ENCODE measurements at regions not wholly inside any gene's neighbourhood (a gene's known extent, or its start where the extent isn't known, plus 50 kb on each side); places are given as distances from the start of the nearest gene placed in this dataset.

DNA sequence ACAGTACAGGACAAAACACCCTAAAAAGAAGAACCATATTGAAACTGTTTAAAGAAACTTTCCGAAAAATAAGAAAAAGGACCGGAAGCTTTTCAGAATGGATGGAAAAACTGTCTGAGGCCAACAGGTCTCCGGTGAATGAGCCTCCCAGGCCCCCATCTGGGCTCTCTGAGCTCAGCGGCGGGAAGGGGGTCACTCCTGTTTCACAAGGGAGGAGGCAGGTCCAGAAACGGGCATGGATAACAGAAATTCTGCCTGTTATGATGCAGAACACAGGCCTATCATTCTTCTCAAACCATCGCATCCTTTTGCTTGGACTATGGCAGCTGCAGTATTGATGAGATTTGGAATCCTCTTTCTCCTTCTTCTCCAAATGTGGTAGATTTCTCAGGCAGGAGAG, 58.9 kb upstream of the SHH start:
- H3K4me3 ChIP-seq (ENCODE audit: low read depth, low read length), result no peak overlapping the region
- DNase-seq (ENCODE audit: low read depth), result no peak
- TF ChIP-seq, protein P1, sequence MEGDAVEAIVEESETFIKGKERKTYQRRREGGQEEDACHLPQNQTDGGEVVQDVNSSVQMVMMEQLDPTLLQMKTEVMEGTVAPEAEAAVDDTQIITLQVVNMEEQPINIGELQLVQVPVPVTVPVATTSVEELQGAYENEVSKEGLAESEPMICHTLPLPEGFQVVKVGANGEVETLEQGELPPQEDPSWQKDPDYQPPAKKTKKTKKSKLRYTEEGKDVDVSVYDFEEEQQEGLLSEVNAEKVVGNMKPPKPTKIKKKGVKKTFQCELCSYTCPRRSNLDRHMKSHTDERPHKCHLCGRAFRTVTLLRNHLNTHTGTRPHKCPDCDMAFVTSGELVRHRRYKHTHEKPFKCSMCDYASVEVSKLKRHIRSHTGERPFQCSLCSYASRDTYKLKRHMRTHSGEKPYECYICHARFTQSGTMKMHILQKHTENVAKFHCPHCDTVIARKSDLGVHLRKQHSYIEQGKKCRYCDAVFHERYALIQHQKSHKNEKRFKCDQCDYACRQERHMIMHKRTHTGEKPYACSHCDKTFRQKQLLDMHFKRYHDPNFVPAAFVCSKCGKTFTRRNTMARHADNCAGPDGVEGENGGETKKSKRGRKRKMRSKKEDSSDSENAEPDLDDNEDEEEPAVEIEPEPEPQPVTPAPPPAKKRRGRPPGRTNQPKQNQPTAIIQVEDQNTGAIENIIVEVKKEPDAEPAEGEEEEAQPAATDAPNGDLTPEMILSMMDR (conservative IDR thresholded peaks at IDR 0.05; ENCODE audit: low read depth, low read length), result no peak

DNA sequence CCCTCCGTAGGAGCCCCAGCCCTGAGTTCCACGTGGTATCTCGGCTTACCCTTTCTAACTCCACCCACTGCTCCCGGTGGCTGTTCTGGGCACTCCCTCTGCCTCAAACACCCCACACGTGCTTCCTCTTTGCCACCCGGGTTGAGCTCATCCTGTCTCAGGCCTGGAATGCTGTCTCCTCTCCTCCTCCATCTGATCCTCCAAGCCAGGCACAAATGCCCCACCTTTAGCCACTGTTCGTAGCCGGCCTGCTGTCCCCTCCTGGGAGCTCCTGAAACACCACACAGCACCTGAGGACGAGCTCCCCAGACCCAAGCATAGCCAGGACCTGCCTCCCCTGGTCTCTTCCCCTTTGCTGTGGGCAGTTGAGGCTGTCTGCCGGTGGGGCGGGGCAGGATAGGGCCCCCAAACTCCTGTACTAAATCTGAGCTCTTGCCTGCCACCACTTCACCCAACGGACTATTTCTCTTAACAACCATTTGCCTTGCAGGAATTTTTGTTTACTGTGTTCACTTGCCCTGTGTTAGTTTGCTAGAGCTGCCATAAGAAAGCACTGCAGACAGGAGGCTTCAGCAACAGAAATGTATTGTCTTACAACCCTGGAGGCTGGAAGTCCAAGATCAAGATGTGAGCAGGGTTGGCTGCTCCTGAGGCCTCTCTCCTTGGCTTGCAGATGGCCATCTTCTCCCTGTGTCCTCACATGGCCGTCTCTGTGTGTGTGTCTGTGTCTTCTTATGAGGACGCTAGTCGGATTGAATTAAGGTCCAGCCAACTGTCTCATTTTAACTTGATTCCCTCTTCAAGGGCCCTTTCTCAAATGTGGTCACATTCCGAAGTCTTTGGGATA, 58.3 kb upstream of the SHH start:
- TF ChIP-seq, protein P1 (conservative IDR thresholded peaks at IDR 0.05; ENCODE audit: low read depth, low read length), result no peak

DNA sequence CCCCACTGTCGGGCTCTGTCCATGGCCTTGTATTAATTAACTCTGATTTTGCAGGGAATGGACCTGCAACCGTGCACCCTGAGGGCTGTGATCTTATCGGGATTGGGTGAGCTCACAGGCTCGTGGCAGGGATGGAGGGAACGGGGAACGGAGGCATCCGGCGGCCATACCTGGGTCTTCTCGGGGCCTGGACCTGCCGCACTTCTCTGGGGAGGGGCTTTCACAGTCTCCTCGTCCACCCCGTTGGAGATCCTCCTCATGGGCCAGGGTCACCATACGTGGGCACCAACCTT, 57.5 kb upstream of the SHH start:
- TF ChIP-seq, protein P1 (conservative IDR thresholded peaks at IDR 0.05; ENCODE audit: low read depth, low read length), result no peak
- H3K4me3 ChIP-seq (ENCODE audit: low read depth, low read length), result no peak overlapping the region
- no peak for DNase-seq (ENCODE audit: low read depth)

More for the DNA sequence above, 58.3 kb upstream of the SHH start:
- no peak overlapping the region for H3K4me3 ChIP-seq (ENCODE audit: low read depth, low read length)
- no peak for DNase-seq (ENCODE audit: low read depth)

DNA sequence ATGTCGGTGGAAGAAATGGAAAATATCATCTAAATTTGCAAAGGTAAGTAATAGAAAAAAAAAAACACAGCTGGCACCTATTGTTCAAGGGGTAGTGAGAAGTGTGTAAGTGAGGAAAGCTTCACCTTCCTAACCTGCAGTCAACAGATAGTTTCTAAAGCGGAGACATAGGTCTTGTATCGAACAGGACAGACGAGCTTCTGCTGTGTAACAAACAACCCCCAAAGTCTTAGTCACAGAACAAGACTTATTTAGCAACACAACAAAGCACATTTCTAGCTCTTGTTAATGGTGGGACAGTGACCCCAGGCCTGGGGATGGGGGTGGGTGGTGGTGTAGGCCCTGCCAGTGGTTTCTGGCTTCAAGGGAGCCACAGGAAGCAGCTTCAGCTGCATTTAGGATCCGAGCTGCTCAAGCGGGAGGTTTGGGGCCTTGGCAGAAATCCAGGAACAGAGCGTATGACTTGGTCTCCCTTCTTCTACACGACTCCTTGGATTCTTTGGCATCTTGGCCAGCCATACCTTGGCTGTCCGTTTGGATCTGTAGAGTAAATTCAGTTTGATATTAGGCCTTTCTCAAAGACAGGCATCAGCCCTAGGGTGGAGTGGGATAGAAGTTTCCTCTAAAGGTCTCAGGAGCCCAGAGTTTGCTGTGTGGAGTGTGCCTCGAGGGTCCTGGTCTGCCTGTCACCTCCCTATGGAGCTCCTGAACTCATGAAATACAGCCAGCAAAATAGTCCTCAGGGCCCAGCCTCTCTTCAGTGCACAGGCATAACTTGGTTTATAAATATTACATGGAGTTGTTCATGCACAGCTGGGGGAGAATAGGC, 56.9 kb upstream of the SHH start:
- TF ChIP-seq, protein P1 (conservative IDR thresholded peaks at IDR 0.05; ENCODE audit: low read depth, low read length), result no peak
- DNase-seq (ENCODE audit: low read depth), result no peak

DNA sequence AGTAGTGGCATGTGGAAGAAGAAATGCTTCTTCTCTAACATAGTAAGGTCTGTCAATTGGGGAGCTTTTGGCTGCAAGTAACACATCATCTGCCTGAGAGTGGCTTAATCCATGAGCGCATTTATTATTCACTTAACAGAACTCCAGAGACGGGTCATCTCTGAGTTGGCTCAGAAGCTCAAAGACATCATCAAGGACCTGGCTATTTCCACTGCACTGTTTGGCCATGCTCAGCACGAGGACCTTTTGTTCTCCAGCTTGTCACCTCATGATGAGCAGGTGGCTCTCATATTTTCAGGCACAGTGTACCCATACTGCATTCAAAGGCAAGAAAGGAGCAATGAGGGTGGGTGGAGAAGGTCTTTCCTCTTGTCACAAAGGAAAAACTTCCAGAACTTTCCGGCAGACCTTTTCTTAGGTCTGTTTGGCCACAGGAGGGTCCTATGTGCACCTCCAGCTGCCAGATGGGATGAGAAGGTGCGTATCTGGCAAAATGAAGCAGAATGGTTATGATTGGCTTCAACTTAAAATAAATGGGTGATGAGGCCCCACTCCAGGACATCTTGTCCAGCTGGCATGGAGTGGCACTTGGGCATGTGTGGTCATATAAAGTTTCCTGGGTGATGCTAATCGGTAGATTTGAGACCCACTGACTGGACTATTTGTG, 55.6 kb upstream of the SHH start:
- no peak for DNase-seq (ENCODE audit: low read depth)
- TF ChIP-seq, protein P1 (conservative IDR thresholded peaks at IDR 0.05; ENCODE audit: low read depth, low read length), result no peak
- no peak overlapping the region for H3K4me3 ChIP-seq (ENCODE audit: low read depth, low read length)

More for the DNA sequence above, 56.9 kb upstream of the SHH start:
- no peak overlapping the region for H3K4me3 ChIP-seq (ENCODE audit: low read depth, low read length)

DNA sequence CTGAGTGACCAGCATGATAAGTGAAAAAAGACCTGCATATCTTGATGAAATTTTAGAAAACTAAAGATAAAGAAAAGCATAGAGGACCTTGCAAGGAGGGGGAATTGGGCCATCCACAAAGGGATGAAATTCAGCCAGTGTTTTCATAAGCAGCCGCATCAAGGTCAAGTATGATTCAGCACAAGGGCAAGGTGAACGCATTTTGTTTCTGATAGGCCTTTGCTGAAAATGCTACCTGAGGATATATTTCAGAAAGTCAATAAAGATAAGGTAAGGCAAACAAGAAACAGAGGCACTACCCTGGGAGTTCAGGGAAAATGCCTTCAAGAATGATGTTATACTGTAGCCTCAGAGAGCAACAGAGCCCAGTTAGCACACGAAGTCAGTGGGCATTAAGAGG, 55.0 kb upstream of the SHH start:
- no peak for DNase-seq (ENCODE audit: low read depth)
- H3K4me3 ChIP-seq (ENCODE audit: low read depth, low read length), result no peak overlapping the region

More for the DNA sequence above, 55.0 kb upstream of the SHH start:
- TF ChIP-seq, protein P1 (conservative IDR thresholded peaks at IDR 0.05; ENCODE audit: low read depth, low read length), result no peak

All from epithelial cell of proximal tubule (primary cell).